ENCODE measurements at regions not wholly inside any gene's neighbourhood (a gene's known extent, or its start where the extent isn't known, plus 50 kb on each side); places are given as distances from the start of the nearest gene placed in this dataset.

GRCh38 chr14:80346395-80346794, 135.1 kb upstream of the DIO2 start (continued):
- TF ChIP-seq E2F5 (CRISPR knock-in tag; IDR thresholded peaks at IDR 0.05) (no peak), ATF2 (CRISPR knock-in tag; IDR thresholded peaks at IDR 0.05; ENCODE audit: borderline replicate concordance, low read depth) (no peak), SP1 (CRISPR knock-in tag; conservative IDR thresholded peaks at IDR 0.05) (no peak), OVOL2 (CRISPR knock-in tag; IDR thresholded peaks at IDR 0.05; ENCODE audit: borderline replicate concordance) (no peak), CREB1 (CRISPR knock-in tag; IDR thresholded peaks at IDR 0.05) (no peak)

- DNase-seq (ENCODE audit: low spot score) (no peak), ATAC-seq (no peak)
- POLR2A ChIA-PET = no interaction called here
- H3K9me3 Mint-ChIP-seq = peaks cover 48% of the 10 kb centered on the region
- peaks cover 7% of the 10 kb centered on the region; the same call in 1 of the 2 replicates for H3K4me1 Mint-ChIP-seq
- H3K4me3 Mint-ChIP-seq = no peak overlapping the region
- CTCF ChIA-PET = no interaction called here
- H3K36me3 Mint-ChIP-seq = peaks cover 17% of the 10 kb centered on the region
- no peak overlapping the region for H3K27ac Mint-ChIP-seq
- H3K27me3 Mint-ChIP-seq (ENCODE audit: low read depth) = no peaks in the 10 kb centered on the region
- TF ChIP-seq CDX4 (CRISPR knock-in tag; IDR thresholded peaks at IDR 0.05; ENCODE audit: borderline replicate concordance) (no peak), ZNF532 (CRISPR knock-in tag; IDR thresholded peaks at IDR 0.05; ENCODE audit: borderline replicate concordance) (no peak), MAX (CRISPR knock-in tag; IDR thresholded peaks at IDR 0.05) (no peak), NFE2L1 (CRISPR knock-in tag; IDR thresholded peaks at IDR 0.05) (no peak), ZNF416 (CRISPR knock-in tag; IDR thresholded peaks at IDR 0.05) (no peak), PRDM15 (CRISPR knock-in tag; IDR thresholded peaks at IDR 0.05) (no peak), ZBTB43 (CRISPR knock-in tag; IDR thresholded peaks at IDR 0.05) (no peak), ESRRA (CRISPR knock-in tag; IDR thresholded peaks at IDR 0.05; ENCODE audit: borderline replicate concordance) (no peak), AFF4 (CRISPR knock-in tag; IDR thresholded peaks at IDR 0.05; ENCODE audit: borderline replicate concordance) (no peak), KAT7 (CRISPR knock-in tag; IDR thresholded peaks at IDR 0.05; ENCODE audit: borderline replicate concordance) (no peak), NFYB (CRISPR knock-in tag; conservative IDR thresholded peaks at IDR 0.05; ENCODE audit: low read depth) (no peak), CREB1 (CRISPR knock-in tag; IDR thresholded peaks at IDR 0.05) (no peak), CREM (CRISPR knock-in tag; IDR thresholded peaks at IDR 0.05) (no peak), FOXJ3 (CRISPR knock-in tag; IDR thresholded peaks at IDR 0.05; ENCODE audit: borderline replicate concordance) (no peak), NR3C1 (CRISPR knock-in tag; conservative IDR thresholded peaks at IDR 0.05; ENCODE audit: low read depth) (no peak)
These were observed 132.9 kb upstream of the DIO2 start for GRCh38 chr14:80344208-80344607.
